ENCODE measurements at regions not wholly inside any gene's neighbourhood (a gene's known extent, or its start where the extent isn't known, plus 50 kb on each side); places are given as distances from the start of the nearest gene placed in this dataset.

DNA sequence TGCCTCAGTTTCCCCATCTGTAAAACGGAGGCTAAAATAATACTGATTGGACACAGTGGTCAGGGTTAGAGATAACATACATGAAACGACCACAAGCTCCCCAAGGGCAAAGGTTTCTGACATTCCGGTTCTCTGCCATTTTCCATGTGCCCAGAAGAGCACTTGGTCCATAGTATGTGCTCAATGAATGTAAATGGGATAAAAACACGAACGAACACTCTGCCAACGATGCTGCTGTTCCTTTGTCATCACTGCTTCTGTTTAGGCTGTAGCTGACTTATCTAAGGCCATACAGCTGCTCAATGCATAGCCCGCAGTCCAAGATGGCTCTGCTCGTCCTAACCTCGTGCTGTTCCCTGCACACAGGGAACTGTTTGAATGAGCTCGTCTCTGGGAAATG, 102.0 kb downstream of the RMI2 start:
- DNase-seq, result no peak

DNA sequence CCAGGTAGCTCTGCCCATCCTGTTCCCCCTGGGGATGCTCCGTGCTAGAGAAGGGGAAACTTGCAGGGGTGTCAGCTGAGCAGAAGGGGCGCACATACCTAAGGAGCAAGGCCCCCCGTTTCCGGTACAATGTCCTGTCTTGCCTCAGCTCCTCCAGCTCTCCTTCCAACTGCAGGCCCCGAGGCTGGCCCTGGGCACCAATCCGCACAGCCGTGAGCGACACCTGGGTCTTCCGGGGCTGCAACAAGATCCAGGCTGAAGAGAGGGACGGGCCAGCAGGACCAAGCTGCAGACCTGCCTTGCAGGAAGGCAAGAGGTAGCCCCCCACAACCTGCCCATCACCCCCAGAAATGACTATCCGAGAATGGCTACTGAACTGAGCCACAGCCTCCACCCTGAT, 102.6 kb downstream of the RMI2 start:
- DNase-seq, result no peak

DNA sequence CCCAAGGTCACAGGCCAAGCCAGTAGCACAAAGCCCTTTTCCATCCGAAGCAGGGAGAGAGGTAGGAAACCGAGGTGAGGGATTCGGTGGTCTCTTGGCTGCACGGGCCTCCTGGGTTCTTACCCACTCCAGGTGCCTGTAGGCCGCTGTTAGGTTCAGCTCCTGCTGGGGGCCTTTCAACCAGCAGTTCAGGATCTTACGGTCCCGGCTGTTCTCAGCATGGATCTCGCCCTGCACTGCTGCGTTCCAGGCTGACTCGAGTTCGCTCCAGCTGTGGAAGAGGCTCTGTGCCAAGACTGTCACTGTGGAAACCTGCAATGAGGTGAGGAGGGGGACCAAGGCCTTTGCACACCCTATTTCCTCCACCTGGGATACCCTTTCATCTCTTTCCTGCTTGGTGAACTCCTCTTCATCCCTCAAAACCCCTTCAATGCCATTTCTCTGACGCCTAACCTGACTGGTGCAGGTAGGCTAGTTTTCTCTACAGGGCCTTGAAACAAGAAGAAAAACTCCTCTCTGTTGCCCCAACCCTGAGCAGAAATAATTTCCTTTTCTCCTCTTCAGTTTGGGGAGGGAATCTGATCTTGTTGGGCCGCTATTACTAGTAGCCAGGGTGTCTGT, 103.6 kb downstream of the RMI2 start:
- no peak for DNase-seq

DNA sequence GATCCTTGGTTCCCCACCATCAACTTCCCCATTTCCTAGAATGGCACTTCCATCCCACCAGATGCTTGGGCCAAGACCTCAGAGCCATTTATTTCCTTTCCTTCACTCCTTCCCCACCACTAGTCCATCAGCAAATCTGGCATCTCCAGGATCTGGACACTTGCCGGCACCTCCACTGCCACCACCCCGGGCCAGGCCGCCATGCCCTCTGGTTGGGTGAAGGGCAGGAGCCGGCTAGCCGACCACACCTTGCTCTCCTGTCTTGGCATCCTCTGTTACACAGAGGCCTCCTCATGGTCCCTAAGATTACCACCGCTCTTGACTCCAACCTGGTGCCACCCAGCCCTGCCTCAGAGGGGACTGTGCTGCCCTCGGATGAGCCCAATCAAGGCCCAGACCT, 104.5 kb downstream of the RMI2 start:
- no peak for DNase-seq

DNA sequence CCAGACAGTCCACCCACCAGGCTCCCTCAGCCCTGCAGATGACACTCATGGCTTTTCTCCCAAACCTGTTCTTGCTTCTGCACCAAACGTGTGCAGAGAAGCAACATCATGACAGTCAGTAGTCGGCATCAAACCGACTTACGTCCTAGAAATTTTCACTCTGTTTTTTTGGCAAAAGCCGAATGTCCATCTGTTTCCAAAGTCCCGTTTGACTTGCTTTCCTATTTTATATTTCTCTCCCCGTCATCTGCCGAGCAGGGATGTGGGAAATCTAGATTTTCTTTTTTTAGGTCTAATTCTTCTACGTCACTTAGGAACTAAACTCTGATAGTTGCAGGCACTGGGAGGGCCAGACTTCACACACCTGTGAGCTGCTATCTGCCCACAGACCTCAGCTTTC, 104.9 kb downstream of the RMI2 start:
- DNase-seq, result no peak

DNA sequence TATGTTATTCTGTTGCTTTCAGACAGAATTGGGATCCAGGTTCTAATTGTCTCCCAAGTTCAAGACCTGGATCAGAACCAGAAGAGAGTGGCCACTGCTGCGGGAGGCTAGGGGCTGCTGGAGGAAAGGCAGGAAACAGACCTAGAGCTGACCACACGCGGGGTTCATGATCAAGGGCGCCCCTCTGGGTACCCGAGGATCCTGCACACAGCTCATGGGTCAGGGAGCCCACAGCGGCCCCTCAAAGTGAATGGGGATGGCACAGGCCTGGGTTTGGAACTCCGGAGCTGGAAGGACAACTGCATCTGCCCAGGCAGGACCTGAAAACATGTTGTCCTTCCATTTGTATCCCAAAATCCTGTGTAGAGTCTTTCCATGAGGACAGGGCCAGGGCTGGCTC, 107.0 kb downstream of the RMI2 start:
- no peak for DNase-seq

DNA sequence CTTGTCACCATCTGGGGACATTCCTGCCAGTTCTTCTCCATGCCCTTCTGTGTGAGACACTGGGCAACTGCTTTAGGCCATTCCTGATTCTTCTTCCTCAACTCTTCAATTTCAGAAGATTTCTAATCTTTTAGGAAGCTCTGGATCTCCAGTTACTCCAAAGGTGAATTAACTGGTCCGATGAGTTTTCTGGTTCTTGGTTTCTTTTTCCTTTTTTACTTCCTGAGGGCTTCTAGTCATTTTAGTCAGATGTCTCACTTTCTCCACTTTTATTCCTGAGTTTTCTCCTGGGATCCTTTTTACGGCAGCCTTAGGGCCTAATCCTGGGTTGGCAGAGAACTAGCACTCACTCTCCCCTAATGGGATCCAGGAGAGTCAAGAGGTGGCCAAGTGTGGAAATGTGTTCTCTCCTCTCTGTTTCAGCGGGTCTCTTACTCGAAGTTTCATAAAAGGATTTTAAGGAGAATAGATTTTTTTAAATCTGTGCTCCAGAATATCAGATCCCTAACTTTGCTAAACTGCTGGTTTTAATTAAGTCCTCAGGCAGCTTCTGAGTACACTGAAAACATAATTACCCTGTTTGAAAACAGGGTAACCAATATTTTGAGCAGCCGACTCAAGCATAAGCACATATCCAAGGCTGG, 107.6 kb downstream of the RMI2 start:
- DNase-seq, result no peak

DNA sequence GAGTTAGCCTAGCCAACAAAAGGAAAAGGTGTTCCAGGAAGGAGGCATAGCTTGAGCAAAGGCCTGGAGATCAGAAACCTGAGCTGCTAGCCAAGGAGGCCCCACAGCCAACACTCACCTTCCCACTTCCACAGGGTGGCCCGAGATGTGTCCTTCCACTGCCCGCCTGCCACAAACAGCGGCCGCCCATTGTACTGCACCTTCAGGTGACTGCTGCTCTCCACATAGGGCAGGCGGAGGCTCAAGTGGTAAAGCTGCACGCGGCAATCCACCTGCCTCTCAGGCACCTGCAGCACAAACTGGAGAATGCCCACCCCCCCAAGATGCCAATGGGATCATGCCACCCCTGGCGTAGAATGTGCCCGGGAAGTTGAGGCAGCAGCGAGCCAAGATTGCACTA, 111.5 kb downstream of the RMI2 start:
- no peak for DNase-seq

DNA sequence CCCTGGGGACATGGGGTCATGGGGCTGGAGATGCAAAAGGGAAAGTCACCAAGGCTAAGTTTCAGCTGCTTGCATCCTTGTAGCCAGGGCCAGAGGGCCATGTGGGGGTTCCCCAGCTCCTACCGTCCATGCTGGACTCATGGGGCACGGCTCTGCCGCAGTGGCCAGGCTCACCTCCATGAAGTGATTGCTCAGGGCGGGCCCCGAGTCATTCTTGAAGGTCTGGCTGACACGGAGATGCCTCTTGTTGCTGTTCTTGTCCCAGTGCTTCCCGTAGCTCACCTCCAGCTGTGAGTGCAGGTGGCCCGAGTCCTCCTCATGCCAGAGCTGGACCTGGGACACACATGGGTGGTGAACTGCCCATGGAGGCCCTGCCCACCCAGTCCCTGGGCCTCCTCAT, 114.5 kb downstream of the RMI2 start:
- no peak for DNase-seq

DNA sequence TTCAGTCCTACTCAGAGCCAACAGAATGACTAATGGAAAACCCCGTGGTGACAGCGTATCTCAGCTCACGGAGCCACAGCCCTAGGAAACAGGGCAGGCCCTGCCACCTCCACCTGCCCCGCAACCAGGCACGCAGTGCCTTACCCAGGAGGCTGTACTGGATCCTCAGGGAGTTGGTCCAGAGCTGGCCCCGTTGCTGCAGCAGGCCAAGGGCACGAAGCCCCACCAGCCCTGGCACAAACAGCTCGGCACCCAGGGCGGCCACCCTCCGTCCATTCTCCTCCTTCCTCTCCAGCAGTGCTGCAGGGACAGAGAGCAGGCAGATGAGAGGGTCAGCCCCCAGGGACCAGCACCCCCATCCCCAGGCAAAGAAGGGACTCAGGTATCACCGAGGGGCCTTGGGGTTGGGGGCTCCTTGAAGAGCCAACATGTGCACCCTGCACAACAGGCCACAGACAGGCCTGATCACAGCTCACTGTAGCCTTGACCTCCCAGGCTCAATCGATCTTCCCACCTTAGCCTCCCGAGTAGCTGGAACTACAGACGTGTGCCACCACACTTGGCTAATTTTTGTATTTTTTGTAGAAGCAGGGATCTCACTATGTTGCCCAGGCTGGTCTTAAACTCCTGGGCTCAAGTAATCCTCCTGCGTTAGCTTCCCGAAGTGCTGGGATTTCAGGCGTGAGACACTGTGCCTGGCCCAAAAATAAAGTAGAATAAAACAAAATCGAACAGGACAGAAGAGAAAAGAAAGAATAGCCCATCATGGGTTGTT, 115.7 kb downstream of the RMI2 start:
- no peak for DNase-seq

DNA sequence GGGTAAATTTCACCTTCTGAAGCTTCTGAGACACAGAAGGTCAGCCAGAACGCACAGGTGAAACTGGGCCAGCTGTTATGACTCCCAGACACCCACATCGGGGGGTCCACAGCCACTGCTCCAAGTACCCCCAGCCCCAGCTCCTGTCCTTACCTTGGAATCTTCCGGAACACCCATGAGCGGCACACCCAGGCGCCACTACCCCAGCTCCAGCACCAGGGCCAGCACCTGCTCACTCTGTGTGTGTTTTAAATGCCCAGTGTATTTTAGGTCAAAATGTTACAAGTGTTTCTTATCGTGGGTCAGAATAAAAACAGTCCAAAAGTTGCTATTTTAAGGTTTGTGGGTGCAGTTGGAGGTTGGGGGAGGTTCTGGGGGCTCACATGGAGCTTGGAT, 116.3 kb downstream of the RMI2 start:
- DNase-seq, result no peak

DNA sequence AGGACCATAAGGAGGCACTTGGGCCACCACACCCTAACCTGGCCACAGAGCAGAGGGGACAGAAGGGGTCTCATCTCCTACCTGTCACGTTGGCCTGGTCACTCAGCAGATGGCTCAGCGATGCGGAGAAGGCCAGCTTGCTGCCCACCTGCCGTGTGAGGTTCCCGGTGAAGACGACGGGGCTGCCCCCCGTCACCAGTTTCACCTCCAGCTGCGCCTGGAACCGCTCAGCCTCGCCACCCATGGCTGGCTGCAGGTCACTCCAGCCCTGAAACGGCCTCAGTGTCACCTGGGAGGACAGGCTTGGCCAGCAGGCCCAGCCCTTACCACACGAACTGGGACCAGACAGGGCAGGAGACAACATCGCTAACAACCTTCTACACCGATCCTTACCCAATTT, 116.8 kb downstream of the RMI2 start:
- DNase-seq, result no peak

DNA sequence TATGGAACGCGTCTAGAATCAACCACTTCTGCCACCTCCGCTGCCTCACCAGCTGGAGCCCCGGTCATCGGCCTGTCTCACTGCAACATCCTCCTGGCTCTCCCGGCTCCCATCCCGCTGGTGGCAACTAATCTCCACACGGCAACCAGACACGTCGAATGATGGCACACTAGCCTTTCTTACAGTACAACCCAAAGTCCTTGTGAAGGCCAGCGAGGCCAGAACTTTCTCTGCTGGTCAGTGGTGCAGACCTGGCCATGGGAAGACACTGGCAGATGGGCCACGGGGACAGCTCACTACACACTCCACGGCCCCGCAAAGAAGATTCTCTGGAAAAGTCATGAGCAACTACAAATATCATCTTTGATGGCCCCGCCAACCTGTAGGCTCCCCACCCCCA, 117.6 kb downstream of the RMI2 start:
- DNase-seq, result no peak

DNA sequence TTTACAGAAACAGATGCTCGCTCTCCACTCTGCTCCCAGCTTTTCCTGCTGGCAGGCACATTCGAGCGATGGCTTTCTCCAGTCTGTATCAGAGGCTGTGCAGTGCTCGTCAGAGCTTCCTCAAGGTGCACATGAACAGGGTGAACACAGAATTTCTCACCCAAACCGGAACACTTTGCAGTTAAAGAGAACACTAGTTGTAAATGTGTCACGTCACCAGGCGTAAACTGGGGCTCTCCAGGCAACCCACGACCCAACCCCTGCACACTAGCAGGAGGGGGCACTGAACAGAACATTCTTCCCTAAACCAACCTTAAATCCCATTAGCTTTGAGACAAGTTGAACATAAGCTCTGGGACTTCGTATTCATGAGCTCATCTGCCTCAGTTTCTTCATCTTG, 119.0 kb downstream of the RMI2 start:
- DNase-seq, result no peak

DNA sequence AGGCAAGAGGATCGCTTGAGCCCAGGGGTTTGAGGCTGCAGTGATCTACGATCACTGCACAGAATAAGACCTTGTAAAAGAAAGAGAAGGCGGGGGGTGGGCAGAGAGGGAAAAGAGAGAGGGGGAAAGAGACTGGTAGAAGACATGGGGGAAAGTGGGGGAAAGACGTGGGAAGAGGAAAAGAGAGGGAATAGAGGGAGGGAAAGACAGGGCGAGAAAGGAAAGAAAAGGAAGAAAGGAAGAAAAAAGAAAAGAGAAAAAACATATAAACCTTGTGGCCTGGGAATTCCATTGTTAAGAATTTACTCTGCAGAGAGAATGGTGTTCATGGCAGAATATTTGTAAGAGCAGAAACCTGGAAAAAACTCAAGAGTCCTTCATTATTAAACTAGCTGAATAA, 120.4 kb downstream of the RMI2 start:
- DNase-seq, result no peak

DNA sequence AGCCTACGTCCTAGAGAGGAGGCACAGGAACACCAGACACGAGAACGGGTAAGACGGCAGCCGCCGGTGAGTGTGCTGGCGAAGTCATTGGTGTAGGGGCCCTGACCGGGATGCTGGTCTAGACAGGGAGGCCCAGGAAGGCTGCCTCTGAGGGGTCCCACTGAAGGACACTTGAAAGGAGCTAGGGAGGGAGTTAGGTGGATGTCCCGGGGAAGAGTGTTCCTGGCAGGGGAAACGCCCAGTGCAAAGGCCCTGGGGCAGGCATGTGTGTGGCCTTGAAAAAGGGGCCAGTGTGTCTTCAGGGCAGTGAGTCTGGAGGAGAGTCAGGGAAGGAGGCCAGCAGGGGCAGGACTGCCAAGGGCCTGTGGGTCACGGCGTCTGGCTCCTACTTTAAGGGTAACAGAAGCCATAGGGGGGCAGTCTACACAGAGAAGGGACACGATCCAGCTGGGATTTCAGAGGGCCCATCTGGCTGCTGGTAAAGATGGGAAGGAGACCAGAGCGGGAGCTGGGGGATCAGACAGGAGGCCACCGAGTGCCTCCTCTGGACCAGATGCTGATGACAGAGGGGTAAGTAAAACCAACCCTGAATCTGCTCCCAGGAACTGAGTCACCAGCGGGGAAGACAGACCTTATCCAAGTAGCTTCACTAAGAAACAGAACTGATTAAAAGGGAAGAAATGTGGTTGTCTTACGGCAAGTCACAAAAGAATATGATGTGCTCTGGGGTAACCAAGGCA, 115.9 kb downstream of the LITAF start:
- no peak for DNase-seq

DNA sequence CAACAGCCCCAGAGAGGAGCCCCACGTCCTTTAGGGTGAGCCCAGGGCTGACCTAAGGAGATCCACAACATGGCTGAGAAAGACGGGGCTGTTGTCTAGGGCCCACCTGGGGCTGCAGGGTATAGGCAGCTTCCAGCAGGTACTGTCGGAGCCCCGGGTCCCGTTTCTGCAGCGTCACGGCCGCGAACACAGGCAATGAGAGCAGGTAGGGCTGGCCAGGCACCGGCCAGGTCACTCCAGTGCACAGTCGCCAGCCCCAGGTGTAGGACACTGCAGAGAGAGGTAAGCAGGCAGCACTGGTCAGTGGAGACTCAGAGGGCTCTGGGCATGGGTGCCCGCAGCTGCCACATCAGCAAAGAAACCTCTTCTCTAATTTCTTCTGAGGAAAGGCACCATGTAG, 115.2 kb downstream of the LITAF start:
- no peak for DNase-seq

DNA sequence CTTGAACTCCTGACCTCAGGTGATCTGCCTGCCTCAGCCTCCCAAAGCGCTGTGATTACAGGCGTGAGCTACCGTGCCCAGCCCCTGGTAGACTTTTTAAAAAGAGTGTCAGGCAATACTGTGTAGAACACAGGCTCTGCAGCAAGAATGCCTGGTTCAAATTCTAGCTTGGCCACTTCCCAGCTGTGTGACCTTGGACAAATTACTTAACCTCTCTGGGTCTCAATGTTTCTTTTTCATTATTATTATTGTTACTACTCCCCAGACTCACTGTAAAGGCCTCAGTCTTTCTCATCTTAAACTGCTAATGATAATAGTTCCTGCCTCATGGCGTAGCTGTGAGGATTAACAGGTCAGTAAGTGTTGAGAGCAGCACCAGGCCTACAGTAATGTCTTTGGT, 114.3 kb downstream of the LITAF start:
- no peak for DNase-seq

DNA sequence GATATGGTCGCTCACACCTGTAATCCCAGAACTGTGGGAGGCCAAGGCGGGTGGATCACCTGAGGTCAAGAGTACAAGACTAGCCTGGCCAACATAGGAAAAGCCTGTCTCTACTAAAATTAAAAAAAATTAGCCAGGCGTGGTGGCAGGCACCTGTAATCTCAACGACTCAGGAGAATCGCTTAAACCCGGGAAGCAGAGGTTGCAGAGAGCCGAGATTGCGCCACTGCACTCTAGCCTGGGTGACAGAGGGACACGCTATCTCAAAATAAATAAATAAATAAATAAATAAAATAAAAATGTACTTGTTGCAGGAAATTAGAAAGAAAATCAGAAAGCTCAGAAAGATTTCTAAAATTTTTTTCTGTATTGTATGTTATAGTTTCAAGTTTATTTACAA, 113.9 kb downstream of the LITAF start:
- no peak for DNase-seq

DNA sequence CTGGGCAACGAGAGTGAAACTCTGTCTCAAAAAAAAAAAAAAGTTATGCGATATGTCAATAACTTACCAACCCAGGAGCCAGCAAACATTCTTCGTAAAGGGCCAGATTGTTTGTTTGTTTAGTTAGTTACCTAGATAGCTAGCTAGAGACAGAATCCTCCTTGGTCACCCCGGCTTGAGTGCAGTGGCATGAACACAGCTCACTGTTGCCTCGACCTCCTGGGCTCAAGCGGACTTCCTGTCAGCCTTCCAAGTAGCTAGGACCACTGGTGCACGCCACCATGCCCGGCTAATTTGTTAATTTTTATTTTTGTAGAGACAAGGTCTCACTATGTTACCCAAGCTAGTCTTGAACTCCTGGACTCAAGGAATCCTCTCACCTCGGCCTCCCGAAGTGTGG, 113.0 kb downstream of the LITAF start:
- no peak for DNase-seq

DNA sequence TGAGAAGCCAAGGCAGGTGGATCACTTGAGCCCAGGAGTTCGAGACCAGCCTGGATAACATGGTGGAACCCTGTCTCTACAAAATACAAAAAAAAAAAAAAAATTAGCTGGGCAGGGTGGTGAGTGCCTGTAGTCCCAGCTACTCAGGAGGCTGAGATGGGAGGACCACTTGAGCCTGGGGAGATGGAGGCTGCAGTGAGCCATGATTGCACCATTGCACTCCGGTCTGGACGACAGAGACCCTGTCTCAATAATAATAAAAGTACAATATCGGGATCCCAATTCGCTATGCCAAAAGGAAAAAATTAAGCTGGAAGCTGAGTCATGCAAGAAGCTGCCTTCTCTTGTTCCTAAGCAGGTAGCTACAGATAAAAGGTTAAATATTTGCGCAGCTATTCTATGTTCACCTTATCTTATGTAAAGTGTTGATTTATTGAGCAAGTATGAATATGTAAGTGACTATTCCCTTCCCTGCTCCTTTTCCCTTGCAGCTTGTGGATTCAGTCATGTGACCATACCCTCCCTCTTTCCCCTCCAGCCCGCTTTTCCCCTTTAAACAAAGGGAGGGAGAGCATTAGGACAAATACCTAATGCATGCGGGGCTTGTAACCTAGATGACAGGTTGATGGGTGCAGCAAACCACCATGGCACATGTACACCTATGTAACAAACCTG, 112.0 kb downstream of the LITAF start:
- no peak for DNase-seq

DNA sequence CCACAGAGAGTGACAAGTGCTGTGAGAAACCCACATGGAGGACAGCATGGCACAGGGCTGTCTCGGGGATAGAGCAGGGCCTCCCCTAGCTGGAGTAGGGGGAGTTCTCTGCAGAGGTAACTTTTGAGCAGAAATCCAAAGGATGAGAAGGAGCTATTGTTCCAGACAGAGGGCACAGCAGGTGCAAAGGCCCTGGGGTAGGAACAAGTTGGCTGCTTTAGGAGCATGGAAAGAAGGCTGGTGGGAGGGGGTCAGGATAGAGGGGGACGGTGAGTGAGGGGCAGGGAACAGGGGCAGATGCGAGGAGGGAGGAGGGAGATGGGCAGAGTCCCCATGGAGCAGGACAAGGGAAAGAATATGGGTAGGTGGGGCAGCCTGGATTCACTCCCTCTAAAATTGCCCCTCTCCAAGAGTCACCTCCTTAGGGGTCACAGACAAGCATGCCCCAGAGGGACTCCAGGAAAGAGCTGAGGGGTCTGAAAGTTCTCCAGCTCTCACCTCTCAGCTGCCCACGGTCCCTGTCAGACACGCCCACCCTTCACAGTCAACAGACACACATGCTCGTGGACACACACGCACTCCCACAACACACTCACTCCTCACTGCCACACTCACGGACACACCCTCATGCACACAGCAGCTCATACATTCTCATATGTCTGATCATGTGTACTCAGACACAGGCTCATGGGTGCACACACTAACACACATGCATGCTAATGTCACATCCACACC, 110.7 kb downstream of the LITAF start:
- DNase-seq, result no peak

DNA sequence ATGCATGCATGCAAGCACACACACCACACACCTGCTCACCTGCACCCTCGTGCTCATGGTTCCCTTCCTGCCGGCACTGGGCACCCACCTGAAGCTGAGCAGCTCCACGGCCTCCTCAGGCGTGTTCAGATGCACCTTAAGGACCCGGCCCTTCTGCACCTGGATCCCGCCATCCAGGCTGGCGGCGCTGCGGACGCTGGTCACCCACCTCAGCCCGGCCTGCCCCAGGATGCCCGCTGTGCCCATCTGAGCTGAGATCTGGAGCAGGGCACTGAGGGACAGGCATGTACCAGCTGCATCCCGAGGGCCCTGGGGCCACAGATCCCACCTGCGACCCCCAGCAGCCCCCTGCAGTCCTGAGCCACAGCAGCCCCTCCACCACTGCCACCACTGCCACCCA, 110.0 kb downstream of the LITAF start:
- DNase-seq, result no peak
